ENCODE measurements at regions not wholly inside any gene's neighbourhood (a gene's known extent, or its start where the extent isn't known, plus 50 kb on each side); places are given as distances from the start of the nearest gene placed in this dataset.

GRCh38 chr1:168374566-168374965 is 93.9 kb downstream of the TBX19 start:
- no peak overlapping the region for H2AFZ ChIP-seq (ENCODE audit: low read depth, low read length, severe bottlenecking)
- H3F3A ChIP-seq (ENCODE audit: insufficient read depth): no peaks in the 10 kb centered on the region
- no peaks in the 10 kb centered on the region for H3K9me3 ChIP-seq (ENCODE audit: insufficient read depth, low read length)
- no peaks in the 10 kb centered on the region for H4K20me1 ChIP-seq (ENCODE audit: low read depth, low read length)
- H3K9me2 ChIP-seq (replicated peaks; ENCODE audit: insufficient read depth, low read length): no peaks in the 10 kb centered on the region
- no peak overlapping the region for H3K4me2 ChIP-seq (ENCODE audit: low read depth, low read length, poor library complexity, severe bottlenecking)
- no peaks in the 10 kb centered on the region for H3K36me3 ChIP-seq (ENCODE audit: low read length)
- H3K4me3 ChIP-seq (ENCODE audit: insufficient read depth, low read length, poor library complexity, severe bottlenecking): no peak overlapping the region
- no peak overlapping the region for H3K27ac ChIP-seq (ENCODE audit: low read depth, low read length)
- no peaks in the 10 kb centered on the region for H3K27me3 ChIP-seq (ENCODE audit: low read length)
- H3K9ac ChIP-seq (ENCODE audit: low read length): no peak overlapping the region
- no peaks in the 10 kb centered on the region for H3K79me2 ChIP-seq (ENCODE audit: insufficient read depth, low read length)
- no peak for TF ChIP-seq EZH2phosphoT487 (conservative IDR thresholded peaks at IDR 0.05; ENCODE audit: low read length)
- TF ChIP-seq CTCF (IDR thresholded peaks at IDR 0.05; ENCODE audit: insufficient read depth, low read length, poor library complexity, severe bottlenecking): no peak

- Histone ChIP-seq H4K20me1 (ENCODE audit: low read depth, low read length) (no peaks in the 10 kb centered on the region), H3F3A (ENCODE audit: insufficient read depth) (no peaks in the 10 kb centered on the region), H3K27ac (ENCODE audit: low read depth, low read length) (no peak overlapping the region), H3K4me3 (ENCODE audit: insufficient read depth, low read length, poor library complexity, severe bottlenecking) (no peak overlapping the region), H3K36me3 (ENCODE audit: low read length) (no peaks in the 10 kb centered on the region), H3K27me3 (ENCODE audit: low read length) (no peaks in the 10 kb centered on the region), H2AFZ (ENCODE audit: low read depth, low read length, severe bottlenecking) (no peak overlapping the region), H3K4me2 (ENCODE audit: low read depth, low read length, poor library complexity, severe bottlenecking) (no peak overlapping the region), H3K9ac (ENCODE audit: low read length) (no peak overlapping the region), H3K9me2 (replicated peaks; ENCODE audit: insufficient read depth, low read length) (no peaks in the 10 kb centered on the region), H3K9me3 (ENCODE audit: insufficient read depth, low read length) (no peaks in the 10 kb centered on the region), H3K79me2 (ENCODE audit: insufficient read depth, low read length) (no peaks in the 10 kb centered on the region)
- TF ChIP-seq CTCF (IDR thresholded peaks at IDR 0.05; ENCODE audit: insufficient read depth, low read length, poor library complexity, severe bottlenecking) (no peak), EZH2phosphoT487 (conservative IDR thresholded peaks at IDR 0.05; ENCODE audit: low read length) (no peak)
Observed at GRCh38 chr1:168373869-168374268, 93.2 kb downstream of the TBX19 start.

- no peaks in the 10 kb centered on the region for H3K79me2 ChIP-seq (ENCODE audit: insufficient read depth, low read length)
- H2AFZ ChIP-seq (ENCODE audit: low read depth, low read length, severe bottlenecking): no peak overlapping the region
- no peaks in the 10 kb centered on the region for H3K36me3 ChIP-seq (ENCODE audit: low read length)
- no peaks in the 10 kb centered on the region for H3F3A ChIP-seq (ENCODE audit: insufficient read depth)
- H3K4me2 ChIP-seq (ENCODE audit: low read depth, low read length, poor library complexity, severe bottlenecking): no peak overlapping the region
- H3K4me3 ChIP-seq (ENCODE audit: insufficient read depth, low read length, poor library complexity, severe bottlenecking): no peak overlapping the region
- TF ChIP-seq CTCF (IDR thresholded peaks at IDR 0.05; ENCODE audit: insufficient read depth, low read length, poor library complexity, severe bottlenecking): no peak
- TF ChIP-seq EZH2phosphoT487 (conservative IDR thresholded peaks at IDR 0.05; ENCODE audit: low read length): no peak
- H3K9me3 ChIP-seq (ENCODE audit: insufficient read depth, low read length): no peaks in the 10 kb centered on the region
- no peaks in the 10 kb centered on the region for H3K27me3 ChIP-seq (ENCODE audit: low read length)
- no peak overlapping the region for H3K9ac ChIP-seq (ENCODE audit: low read length)
- H4K20me1 ChIP-seq (ENCODE audit: low read depth, low read length): no peaks in the 10 kb centered on the region
- no peak overlapping the region for H3K27ac ChIP-seq (ENCODE audit: low read depth, low read length)
- no peaks in the 10 kb centered on the region for H3K9me2 ChIP-seq (replicated peaks; ENCODE audit: insufficient read depth, low read length)
Observed at GRCh38 chr1:168372861-168373371, 92.2 kb downstream of the TBX19 start.

Data from SU-DHL-6 (cell line).